HEK293 (cell line): ENCODE measurements at regions not wholly inside any gene's neighbourhood (a gene's known extent, or its start where the extent isn't known, plus 50 kb on each side); places are given as distances from the start of the nearest gene placed in this dataset.

Experiments used
- BCL11B ChIP-seq: fragments of 450-650 bp; formaldehyde crosslinking; IDR thresholded peaks from 2 replicates; pipeline ENCODE4 v1.5.1; 2016; ENCODE audit warnings: low read depth, missing biosample characterization, missing genetic modification characterization
- KLF9 ChIP-seq: fragments of 450-650 bp; formaldehyde crosslinking; IDR thresholded peaks from 2 replicates; pipeline ENCODE4 v1.5.1; 2016; ENCODE audit warnings: missing biosample characterization, missing genetic modification characterization, low read depth
- OVOL3 ChIP-seq: fragments of 450-650 bp; formaldehyde crosslinking; IDR thresholded peaks from 2 replicates; pipeline ENCODE4 v1.5.1; 2016; ENCODE audit warnings: missing biosample characterization, missing genetic modification characterization
- SP7 ChIP-seq: fragments of 450-650 bp; formaldehyde crosslinking; IDR thresholded peaks from 2 replicates; pipeline ENCODE4 v1.5.1; 2016; ENCODE audit warnings: missing biosample characterization, missing genetic modification characterization
- TCF7L2 ChIP-seq: IDR thresholded peaks from 2 replicates; pipeline ENCODE4 v1.6.1; 2011; ENCODE audit warnings: low read depth, mild to moderate bottlenecking, inconsistent platforms, low read length, moderate library complexity, borderline replicate concordance
- WT1 ChIP-seq: fragments of 450-650 bp; formaldehyde crosslinking; IDR thresholded peaks from 2 replicates; pipeline ENCODE4 v1.5.1; 2016; ENCODE audit warnings: missing biosample characterization, missing genetic modification characterization
- ZBTB21 ChIP-seq: fragments of 450-650 bp; formaldehyde crosslinking; IDR thresholded peaks from 2 replicates; pipeline ENCODE4 v1.5.1; 2017; ENCODE audit warnings: missing biosample characterization, missing genetic modification characterization
- ZNF121 ChIP-seq: fragments of 450-650 bp; formaldehyde crosslinking; IDR thresholded peaks from 2 replicates; pipeline ENCODE4 v1.5.1; 2016; ENCODE audit warnings: missing biosample characterization, missing genetic modification characterization
- ZNF132 ChIP-seq: fragments of 450-650 bp; formaldehyde crosslinking; IDR thresholded peaks from 2 replicates; pipeline ENCODE4 v1.5.1; 2017; ENCODE audit warnings: missing biosample characterization, missing genetic modification characterization, borderline replicate concordance
- ZNF155 ChIP-seq: fragments of 450-650 bp; formaldehyde crosslinking; IDR thresholded peaks from 2 replicates; pipeline ENCODE4 v1.5.1; 2016; ENCODE audit warnings: missing biosample characterization, missing genetic modification characterization
- ZNF24 ChIP-seq: fragments of 450-650 bp; formaldehyde crosslinking; IDR thresholded peaks from 2 replicates; pipeline ENCODE4 v1.5.1; 2016; ENCODE audit warnings: missing biosample characterization, missing genetic modification characterization
- ZNF335 ChIP-seq: fragments of 450-650 bp; formaldehyde crosslinking; conservative IDR thresholded peaks from 2 replicates; pipeline ENCODE4 v1.5.1; 2016; ENCODE audit warnings: missing biosample characterization, missing genetic modification characterization
- ZNF341 ChIP-seq: fragments of 450-650 bp; formaldehyde crosslinking; IDR thresholded peaks from 2 replicates; pipeline ENCODE4; 2016; ENCODE audit warnings: low read depth, missing biosample characterization, missing genetic modification characterization
- ZNF529 ChIP-seq: fragments of 450-650 bp; formaldehyde crosslinking; IDR thresholded peaks from 2 replicates; pipeline ENCODE4 v1.5.1; 2017; ENCODE audit warnings: missing genetic modification characterization, missing biosample characterization; ENCODE audit not compliant: insufficient replicate concordance
- ZNF544 ChIP-seq: fragments of 450-650 bp; formaldehyde crosslinking; IDR thresholded peaks from 2 replicates; pipeline ENCODE4 v1.5.0; 2017; ENCODE audit warnings: missing biosample characterization, missing genetic modification characterization
- ZNF571 ChIP-seq: fragments of 450-650 bp; formaldehyde crosslinking; IDR thresholded peaks from 2 replicates; pipeline ENCODE4 v1.5.0; 2017; ENCODE audit warnings: missing biosample characterization, missing genetic modification characterization
- ZNF596 ChIP-seq: fragments of 450-650 bp; IDR thresholded peaks from 2 replicates; pipeline ENCODE4 v1.5.0; 2018; ENCODE audit warnings: missing biosample characterization, mild to moderate bottlenecking, missing genetic modification characterization, moderate library complexity
- ZNF600 ChIP-seq: fragments of 450-650 bp; formaldehyde crosslinking; IDR thresholded peaks from 2 replicates; pipeline ENCODE4 v1.5.1; 2016; ENCODE audit warnings: missing biosample characterization, missing genetic modification characterization
- ZNF621 ChIP-seq: fragments of 450-650 bp; formaldehyde crosslinking; IDR thresholded peaks from 2 replicates; pipeline ENCODE4 v1.5.1; 2017; ENCODE audit warnings: missing biosample characterization, missing genetic modification characterization
- ZNF624 ChIP-seq: fragments of 450-650 bp; formaldehyde crosslinking; IDR thresholded peaks from 2 replicates; pipeline ENCODE4 v1.5.1; 2017; ENCODE audit warnings: missing biosample characterization, missing genetic modification characterization
- ZXDB ChIP-seq: fragments of 450-650 bp; formaldehyde crosslinking; IDR thresholded peaks from 2 replicates; pipeline ENCODE4 v1.5.1; 2016; ENCODE audit warnings: missing biosample characterization, missing genetic modification characterization
- TF ChIP-seq, protein P1 (sequence below): fragments of 450-650 bp; formaldehyde crosslinking; IDR thresholded peaks from 2 replicates; pipeline ENCODE4 v1.5.1; 2016; ENCODE audit warnings: missing biosample characterization, missing genetic modification characterization
- TF ChIP-seq, protein P2 (sequence below): fragments of 450-650 bp; formaldehyde crosslinking; IDR thresholded peaks from 2 replicates; pipeline ENCODE4 v1.5.1; 2016; ENCODE audit warnings: missing biosample characterization, missing genetic modification characterization
- TF ChIP-seq, protein P3 (sequence below): fragments of 450-650 bp; formaldehyde crosslinking; optimal IDR thresholded peaks from 2 replicates; pipeline ENCODE3; 2016; ENCODE audit warnings: missing biosample characterization, mild to moderate bottlenecking, missing genetic modification characterization
- TF ChIP-seq, protein P4 (sequence below): fragments of 450-650 bp; formaldehyde crosslinking; IDR thresholded peaks from 2 replicates; pipeline ENCODE4 v1.5.0; 2017; ENCODE audit warnings: missing biosample characterization, missing genetic modification characterization, borderline replicate concordance
- TF ChIP-seq, protein P5 (sequence below): fragments of 450-650 bp; formaldehyde crosslinking; IDR thresholded peaks from 2 replicates; pipeline ENCODE4 v1.5.1; 2016; ENCODE audit warnings: missing biosample characterization, missing genetic modification characterization, borderline replicate concordance
- TF ChIP-seq, protein P6 (sequence below): fragments of 450-650 bp; formaldehyde crosslinking; IDR thresholded peaks from 2 replicates; pipeline ENCODE4 v1.5.1; 2016; ENCODE audit warnings: missing biosample characterization, missing genetic modification characterization
- TF ChIP-seq, protein P7 (sequence below): fragments of 450-650 bp; formaldehyde crosslinking; IDR thresholded peaks from 2 replicates; pipeline ENCODE4 v1.5.1; 2016; ENCODE audit warnings: missing biosample characterization, missing genetic modification characterization

DNA sequence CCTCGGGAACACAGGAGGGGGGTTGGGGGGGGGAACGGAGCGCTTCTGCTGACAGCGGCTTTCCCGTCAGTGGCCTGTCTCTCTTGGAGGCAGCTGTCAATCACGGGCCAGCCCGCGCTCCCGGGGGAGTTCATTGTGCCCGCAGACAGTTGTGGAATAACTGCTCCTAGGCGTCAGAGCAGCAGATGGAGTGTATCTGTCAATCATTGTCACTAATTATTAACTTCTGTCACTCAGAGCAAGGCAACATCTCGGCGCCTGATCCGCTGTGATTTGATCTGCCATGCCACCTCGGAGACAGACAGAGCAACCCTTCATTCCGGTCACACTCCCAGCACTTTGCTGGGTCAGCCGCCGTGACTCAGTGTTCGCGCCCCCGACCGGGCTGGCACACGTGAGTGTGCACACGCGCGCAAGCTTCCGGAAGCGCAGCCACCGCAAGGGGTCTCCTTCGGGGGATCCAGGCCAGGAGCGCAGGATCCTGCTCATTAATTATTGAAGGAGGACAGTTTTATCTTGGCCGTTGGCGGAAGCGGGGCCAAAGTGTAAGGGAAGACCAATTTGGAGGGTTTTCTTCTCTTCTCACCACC, 75.8 kb downstream of the RRAGC start (continued):
- TF ChIP-seq, protein P1, sequence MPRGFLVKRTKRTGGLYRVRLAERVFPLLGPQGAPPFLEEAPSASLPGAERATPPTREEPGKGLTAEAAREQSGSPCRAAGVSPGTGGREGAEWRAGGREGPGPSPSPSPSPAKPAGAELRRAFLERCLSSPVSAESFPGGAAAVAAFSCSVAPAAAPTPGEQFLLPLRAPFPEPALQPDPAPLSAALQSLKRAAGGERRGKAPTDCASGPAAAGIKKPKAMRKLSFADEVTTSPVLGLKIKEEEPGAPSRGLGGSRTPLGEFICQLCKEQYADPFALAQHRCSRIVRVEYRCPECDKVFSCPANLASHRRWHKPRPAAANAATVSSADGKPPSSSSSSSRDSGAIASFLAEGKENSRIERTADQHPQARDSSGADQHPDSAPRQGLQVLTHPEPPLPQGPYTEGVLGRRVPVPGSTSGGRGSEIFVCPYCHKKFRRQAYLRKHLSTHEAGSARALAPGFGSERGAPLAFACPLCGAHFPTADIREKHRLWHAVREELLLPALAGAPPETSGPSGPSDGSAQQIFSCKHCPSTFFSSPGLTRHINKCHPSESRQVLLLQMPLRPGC = peak; percentile 67
- no peak for TF ChIP-seq OVOL3 (tag by site-specific recombination)
- TF ChIP-seq, protein P2, sequence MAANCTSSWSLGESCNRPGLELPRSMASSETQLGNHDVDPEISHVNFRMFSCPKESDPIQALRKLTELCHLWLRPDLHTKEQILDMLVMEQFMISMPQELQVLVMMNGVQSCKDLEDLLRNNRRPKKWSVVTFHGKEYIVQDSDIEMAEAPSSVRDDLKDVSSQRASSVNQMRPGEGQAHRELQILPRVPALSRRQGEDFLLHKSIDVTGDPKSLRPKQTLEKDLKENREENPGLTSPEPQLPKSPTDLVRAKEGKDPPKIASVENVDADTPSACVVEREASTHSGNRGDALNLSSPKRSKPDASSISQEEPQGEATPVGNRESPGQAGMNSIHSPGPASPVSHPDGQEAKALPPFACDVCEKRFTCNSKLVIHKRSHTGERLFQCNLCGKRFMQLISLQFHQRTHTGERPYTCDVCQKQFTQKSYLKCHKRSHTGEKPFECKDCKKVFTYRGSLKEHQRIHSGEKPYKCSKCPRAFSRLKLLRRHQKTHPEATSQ (tag by site-specific recombination) = no peak
- peak; percentile 66; the same call in 1 of the 2 replicates for TF ChIP-seq ZNF24
- no peak for TF ChIP-seq ZNF624 (tag by site-specific recombination)
- TF ChIP-seq ZBTB21 (tag by site-specific recombination) = peak; percentile 44; the same call in 1 of the 2 replicates
- TF ChIP-seq ZNF335 = peak; percentile 93
- TF ChIP-seq KLF9 (tag by site-specific recombination) = no peak
- peak; percentile 92 for TF ChIP-seq ZNF600
- TF ChIP-seq ZXDB (tag by site-specific recombination) = peak; percentile 80
- no peak for TF ChIP-seq TCF7L2
- no peak for TF ChIP-seq ZNF529 (tag by site-specific recombination)
- TF ChIP-seq ZNF571 (tag by site-specific recombination) = no peak
- no peak for TF ChIP-seq ZNF544
- TF ChIP-seq, protein P3, sequence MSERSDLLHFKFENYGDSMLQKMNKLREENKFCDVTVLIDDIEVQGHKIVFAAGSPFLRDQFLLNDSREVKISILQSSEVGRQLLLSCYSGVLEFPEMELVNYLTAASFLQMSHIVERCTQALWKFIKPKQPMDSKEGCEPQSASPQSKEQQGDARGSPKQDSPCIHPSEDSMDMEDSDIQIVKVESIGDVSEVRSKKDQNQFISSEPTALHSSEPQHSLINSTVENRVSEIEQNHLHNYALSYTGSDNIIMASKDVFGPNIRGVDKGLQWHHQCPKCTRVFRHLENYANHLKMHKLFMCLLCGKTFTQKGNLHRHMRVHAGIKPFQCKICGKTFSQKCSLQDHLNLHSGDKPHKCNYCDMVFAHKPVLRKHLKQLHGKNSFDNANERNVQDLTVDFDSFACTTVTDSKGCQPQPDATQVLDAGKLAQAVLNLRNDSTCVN (tag by site-specific recombination) = peak; percentile 89
- no peak for TF ChIP-seq ZNF596 (tag by site-specific recombination)
- TF ChIP-seq SP7 (tag by site-specific recombination) = peak; percentile 97
- peak; percentile 75 for TF ChIP-seq ZNF341
- no peak for TF ChIP-seq ZNF155 (tag by site-specific recombination)
- TF ChIP-seq ZNF621 (tag by site-specific recombination) = no peak
- no peak for TF ChIP-seq ZNF132 (tag by site-specific recombination)
- TF ChIP-seq, protein P4, sequence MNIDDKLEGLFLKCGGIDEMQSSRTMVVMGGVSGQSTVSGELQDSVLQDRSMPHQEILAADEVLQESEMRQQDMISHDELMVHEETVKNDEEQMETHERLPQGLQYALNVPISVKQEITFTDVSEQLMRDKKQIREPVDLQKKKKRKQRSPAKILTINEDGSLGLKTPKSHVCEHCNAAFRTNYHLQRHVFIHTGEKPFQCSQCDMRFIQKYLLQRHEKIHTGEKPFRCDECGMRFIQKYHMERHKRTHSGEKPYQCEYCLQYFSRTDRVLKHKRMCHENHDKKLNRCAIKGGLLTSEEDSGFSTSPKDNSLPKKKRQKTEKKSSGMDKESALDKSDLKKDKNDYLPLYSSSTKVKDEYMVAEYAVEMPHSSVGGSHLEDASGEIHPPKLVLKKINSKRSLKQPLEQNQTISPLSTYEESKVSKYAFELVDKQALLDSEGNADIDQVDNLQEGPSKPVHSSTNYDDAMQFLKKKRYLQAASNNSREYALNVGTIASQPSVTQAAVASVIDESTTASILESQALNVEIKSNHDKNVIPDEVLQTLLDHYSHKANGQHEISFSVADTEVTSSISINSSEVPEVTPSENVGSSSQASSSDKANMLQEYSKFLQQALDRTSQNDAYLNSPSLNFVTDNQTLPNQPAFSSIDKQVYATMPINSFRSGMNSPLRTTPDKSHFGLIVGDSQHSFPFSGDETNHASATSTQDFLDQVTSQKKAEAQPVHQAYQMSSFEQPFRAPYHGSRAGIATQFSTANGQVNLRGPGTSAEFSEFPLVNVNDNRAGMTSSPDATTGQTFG (tag by site-specific recombination) = no peak
- TF ChIP-seq WT1 = peak; percentile 88
- TF ChIP-seq BCL11B = no peak
- TF ChIP-seq, protein P5, sequence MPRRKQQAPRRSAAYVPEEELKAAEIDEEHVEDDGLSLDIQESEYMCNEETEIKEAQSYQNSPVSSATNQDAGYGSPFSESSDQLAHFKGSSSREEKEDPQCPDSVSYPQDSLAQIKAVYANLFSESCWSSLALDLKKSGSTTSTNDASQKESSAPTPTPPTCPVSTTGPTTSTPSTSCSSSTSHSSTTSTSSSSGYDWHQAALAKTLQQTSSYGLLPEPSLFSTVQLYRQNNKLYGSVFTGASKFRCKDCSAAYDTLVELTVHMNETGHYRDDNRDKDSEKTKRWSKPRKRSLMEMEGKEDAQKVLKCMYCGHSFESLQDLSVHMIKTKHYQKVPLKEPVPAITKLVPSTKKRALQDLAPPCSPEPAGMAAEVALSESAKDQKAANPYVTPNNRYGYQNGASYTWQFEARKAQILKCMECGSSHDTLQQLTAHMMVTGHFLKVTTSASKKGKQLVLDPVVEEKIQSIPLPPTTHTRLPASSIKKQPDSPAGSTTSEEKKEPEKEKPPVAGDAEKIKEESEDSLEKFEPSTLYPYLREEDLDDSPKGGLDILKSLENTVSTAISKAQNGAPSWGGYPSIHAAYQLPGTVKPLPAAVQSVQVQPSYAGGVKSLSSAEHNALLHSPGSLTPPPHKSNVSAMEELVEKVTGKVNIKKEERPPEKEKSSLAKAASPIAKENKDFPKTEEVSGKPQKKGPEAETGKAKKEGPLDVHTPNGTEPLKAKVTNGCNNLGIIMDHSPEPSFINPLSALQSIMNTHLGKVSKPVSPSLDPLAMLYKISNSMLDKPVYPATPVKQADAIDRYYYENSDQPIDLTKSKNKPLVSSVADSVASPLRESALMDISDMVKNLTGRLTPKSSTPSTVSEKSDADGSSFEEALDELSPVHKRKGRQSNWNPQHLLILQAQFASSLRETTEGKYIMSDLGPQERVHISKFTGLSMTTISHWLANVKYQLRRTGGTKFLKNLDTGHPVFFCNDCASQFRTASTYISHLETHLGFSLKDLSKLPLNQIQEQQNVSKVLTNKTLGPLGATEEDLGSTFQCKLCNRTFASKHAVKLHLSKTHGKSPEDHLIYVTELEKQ = peak; percentile 99
- TF ChIP-seq, protein P6, sequence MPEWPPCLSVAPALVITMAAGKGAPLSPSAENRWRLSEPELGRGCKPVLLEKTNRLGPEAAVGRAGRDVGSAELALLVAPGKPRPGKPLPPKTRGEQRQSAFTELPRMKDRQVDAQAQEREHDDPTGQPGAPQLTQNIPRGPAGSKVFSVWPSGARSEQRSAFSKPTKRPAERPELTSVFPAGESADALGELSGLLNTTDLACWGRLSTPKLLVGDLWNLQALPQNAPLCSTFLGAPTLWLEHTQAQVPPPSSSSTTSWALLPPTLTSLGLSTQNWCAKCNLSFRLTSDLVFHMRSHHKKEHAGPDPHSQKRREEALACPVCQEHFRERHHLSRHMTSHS (tag by site-specific recombination) = 0 out of 2 replicates have a peak, but pooled peaks have one; percentile 20
- peak; percentile 51; the same call in 1 of the 2 replicates for TF ChIP-seq ZNF121 (tag by site-specific recombination)
- TF ChIP-seq, protein P7, sequence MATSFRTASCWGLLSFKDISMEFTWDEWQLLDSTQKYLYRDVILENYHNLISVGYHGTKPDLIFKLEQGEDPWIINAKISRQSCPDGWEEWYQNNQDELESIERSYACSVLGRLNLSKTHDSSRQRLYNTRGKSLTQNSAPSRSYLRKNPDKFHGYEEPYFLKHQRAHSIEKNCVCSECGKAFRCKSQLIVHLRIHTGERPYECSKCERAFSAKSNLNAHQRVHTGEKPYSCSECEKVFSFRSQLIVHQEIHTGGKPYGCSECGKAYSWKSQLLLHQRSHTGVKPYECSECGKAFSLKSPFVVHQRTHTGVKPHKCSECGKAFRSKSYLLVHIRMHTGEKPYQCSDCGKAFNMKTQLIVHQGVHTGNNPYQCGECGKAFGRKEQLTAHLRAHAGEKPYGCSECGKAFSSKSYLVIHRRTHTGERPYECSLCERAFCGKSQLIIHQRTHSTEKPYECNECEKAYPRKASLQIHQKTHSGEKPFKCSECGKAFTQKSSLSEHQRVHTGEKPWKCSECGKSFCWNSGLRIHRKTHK (tag by site-specific recombination) = no peak
